ENCODE measurements at regions not wholly inside any gene's neighbourhood (a gene's known extent, or its start where the extent isn't known, plus 50 kb on each side); places are given as distances from the start of the nearest gene placed in this dataset.
A peak's percentile ranks its signal among the peaks of the same experiment; 100 is the strongest.

DNA sequence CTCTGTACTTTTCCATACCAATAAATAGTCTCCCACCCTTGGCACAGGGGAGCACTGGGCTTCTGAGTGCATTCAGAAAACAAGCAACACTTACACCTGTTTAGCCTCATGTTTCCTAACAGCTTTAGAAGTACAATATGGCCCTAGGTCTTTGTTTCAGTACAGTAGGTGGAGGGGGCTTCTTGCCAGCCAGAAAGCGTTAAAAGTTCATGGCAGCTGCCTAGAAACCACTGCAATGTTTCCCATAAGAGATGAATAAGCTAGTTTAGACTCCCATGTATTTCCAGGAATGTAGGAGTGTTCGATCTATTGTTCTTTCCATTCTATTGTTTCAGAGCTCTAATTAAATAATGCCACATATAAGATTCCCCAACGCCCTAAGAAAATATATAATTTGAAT, 444.8 kb downstream of the ARHGEF28 start:
- Histone ChIP-seq H3K79me2 (no peaks in the 10 kb centered on the region), H3K4me2 (ENCODE audit: low read length) (no peak overlapping the region), H3K9ac (no peak overlapping the region), H3K4me3 (ENCODE audit: low read depth, low read length) (no peak overlapping the region), H3K4me1 (peaks cover 13% of the 10 kb centered on the region), H3K36me3 (ENCODE audit: control insufficient read depth, insufficient read depth, low read length) (no peaks in the 10 kb centered on the region), H3K27ac (no peak overlapping the region), H3K27me3 (ENCODE audit: control insufficient read depth, insufficient read depth, low read length) (no peaks in the 10 kb centered on the region), H3K9me3 (ENCODE audit: control insufficient read depth, low read length) (no peaks in the 10 kb centered on the region), H2AFZ (no peak overlapping the region)
- TF ChIP-seq, protein P1, sequence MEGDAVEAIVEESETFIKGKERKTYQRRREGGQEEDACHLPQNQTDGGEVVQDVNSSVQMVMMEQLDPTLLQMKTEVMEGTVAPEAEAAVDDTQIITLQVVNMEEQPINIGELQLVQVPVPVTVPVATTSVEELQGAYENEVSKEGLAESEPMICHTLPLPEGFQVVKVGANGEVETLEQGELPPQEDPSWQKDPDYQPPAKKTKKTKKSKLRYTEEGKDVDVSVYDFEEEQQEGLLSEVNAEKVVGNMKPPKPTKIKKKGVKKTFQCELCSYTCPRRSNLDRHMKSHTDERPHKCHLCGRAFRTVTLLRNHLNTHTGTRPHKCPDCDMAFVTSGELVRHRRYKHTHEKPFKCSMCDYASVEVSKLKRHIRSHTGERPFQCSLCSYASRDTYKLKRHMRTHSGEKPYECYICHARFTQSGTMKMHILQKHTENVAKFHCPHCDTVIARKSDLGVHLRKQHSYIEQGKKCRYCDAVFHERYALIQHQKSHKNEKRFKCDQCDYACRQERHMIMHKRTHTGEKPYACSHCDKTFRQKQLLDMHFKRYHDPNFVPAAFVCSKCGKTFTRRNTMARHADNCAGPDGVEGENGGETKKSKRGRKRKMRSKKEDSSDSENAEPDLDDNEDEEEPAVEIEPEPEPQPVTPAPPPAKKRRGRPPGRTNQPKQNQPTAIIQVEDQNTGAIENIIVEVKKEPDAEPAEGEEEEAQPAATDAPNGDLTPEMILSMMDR (IDR thresholded peaks at IDR 0.05): no peak

DNA sequence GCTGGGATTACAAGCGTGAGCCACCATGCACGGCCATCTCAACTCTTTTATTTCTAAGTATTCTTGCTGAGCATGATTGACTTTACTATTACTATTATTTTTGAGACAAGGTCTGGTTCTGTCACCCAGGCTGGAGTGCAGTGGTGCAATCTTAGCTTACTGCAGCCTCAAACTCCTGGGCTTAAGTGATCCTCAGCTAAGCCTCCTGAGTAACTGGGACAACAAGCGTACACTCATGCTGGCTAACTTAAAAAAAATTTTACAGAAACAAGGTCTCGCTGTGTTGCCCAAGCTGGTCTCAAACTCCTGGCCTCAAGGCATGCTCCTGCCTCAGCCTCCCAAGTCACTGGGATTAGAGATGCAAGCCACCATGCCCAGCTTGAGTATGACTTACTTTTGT, 443.7 kb downstream of the ARHGEF28 start:
- no peak overlapping the region for H2AFZ ChIP-seq
- TF ChIP-seq, protein P1 (IDR thresholded peaks at IDR 0.05): no peak
- no peaks in the 10 kb centered on the region for H3K79me2 ChIP-seq
- no peaks in the 10 kb centered on the region for H3K36me3 ChIP-seq (ENCODE audit: control insufficient read depth, insufficient read depth, low read length)
- H3K27me3 ChIP-seq (ENCODE audit: control insufficient read depth, insufficient read depth, low read length): no peaks in the 10 kb centered on the region
- H3K4me3 ChIP-seq (ENCODE audit: low read depth, low read length): no peak overlapping the region
- H3K27ac ChIP-seq: no peak overlapping the region
- H3K4me2 ChIP-seq (ENCODE audit: low read length): no peak overlapping the region
- H3K9me3 ChIP-seq (ENCODE audit: control insufficient read depth, low read length): no peaks in the 10 kb centered on the region
- H3K9ac ChIP-seq: no peak overlapping the region
- H3K4me1 ChIP-seq: peaks cover 13% of the 10 kb centered on the region

DNA sequence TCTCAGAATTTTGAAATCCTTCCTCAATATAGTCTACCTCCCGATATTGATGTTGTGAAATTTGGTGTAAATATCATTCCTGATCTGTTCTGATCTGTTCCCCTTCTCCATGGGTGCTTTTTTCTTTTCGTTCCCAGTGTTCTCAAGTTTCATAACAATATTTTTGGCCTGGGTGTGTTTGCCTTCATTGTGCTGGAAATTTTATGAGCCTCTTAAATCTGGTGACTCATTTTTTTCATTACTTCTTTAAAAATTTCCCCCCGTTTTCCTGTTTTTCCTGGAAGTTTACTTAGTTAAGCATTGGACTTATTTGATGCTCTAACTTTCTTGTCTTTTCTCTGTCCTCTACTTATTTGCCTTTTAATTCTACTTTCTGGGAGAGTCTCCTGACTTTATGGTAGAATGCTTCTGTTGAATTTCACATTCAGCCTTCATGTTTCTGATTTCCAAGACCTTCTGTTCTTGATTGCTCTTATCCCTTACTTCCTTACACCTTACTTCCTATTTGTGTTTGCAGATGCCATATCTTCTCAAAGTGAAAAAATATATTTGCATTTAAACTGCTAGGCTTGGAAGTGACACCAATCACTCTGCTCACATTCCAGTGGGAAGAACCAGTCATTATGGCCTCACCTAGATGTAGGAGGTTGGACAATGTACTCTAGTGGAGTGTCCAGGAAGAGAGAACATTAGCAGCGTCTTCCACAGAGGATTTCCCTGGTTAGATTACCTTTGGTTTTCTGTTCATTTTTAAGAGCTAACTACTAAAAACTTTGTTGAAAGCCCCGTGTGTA, 441.9 kb downstream of the ARHGEF28 start:
- Histone ChIP-seq H3K4me2 (ENCODE audit: low read length) (no peak overlapping the region), H3K4me1 (peaks cover 4% of the 10 kb centered on the region), H3K9ac (no peak overlapping the region), H3K9me3 (ENCODE audit: control insufficient read depth, low read length) (no peaks in the 10 kb centered on the region), H2AFZ (peak overlapping the region; percentile 18), H3K27ac (no peak overlapping the region), H3K36me3 (ENCODE audit: control insufficient read depth, insufficient read depth, low read length) (no peaks in the 10 kb centered on the region), H3K27me3 (ENCODE audit: control insufficient read depth, insufficient read depth, low read length) (no peaks in the 10 kb centered on the region), H3K4me3 (ENCODE audit: low read depth, low read length) (no peak overlapping the region), H3K79me2 (no peaks in the 10 kb centered on the region)
- TF ChIP-seq, protein P1 (IDR thresholded peaks at IDR 0.05): no peak

DNA sequence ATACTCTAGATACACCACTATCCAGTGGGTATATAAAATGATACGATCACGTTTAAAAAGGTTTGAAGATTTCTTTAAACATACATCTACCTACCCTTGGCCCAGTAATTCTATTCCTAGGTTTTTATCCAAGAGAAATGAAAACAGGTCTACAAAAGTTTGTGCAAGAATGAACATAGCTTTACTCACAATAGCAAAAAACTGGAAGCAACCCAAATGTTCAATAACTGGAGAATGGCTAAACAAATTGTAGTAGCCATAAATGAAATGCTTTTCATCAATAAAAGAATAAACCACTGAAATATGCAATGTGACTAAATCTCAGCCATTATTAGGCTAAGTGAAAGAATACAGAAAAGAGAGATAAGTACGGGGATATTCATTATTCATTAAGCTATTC, 438.9 kb downstream of the ARHGEF28 start:
- Histone ChIP-seq H3K4me2 (ENCODE audit: low read length) (no peak overlapping the region), H3K27me3 (ENCODE audit: control insufficient read depth, insufficient read depth, low read length) (no peaks in the 10 kb centered on the region), H3K9me3 (ENCODE audit: control insufficient read depth, low read length) (no peaks in the 10 kb centered on the region), H3K9ac (no peak overlapping the region), H3K27ac (no peak overlapping the region), H2AFZ (no peak overlapping the region), H3K36me3 (ENCODE audit: control insufficient read depth, insufficient read depth, low read length) (no peaks in the 10 kb centered on the region), H3K79me2 (no peaks in the 10 kb centered on the region), H3K4me1 (peaks cover 3% of the 10 kb centered on the region), H3K4me3 (ENCODE audit: low read depth, low read length) (no peak overlapping the region)
- TF ChIP-seq, protein P1 (IDR thresholded peaks at IDR 0.05): no peak

DNA sequence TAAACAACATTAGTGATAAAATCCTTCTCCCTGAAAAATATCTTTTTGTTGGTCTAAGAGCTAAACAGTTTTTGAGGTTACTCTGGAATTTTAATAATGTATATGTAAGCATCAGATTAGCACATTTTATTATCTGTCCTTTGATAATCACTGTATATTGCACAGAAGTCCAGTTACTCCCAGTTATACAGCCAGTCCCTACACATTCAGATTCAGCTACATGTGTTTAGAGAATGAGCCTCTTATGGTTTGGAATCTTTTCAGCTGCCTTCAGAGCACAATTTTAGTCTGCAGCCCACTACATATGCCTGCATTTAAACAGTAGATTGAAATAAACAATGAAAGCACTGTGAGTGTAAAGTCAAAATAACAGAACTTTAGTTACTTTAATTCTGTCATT, 438.2 kb downstream of the ARHGEF28 start:
- Histone ChIP-seq H3K36me3 (ENCODE audit: control insufficient read depth, insufficient read depth, low read length) (no peaks in the 10 kb centered on the region), H3K9ac (no peak overlapping the region), H2AFZ (no peak overlapping the region), H3K79me2 (no peaks in the 10 kb centered on the region), H3K4me2 (ENCODE audit: low read length) (no peak overlapping the region), H3K4me1 (peaks cover 3% of the 10 kb centered on the region), H3K9me3 (ENCODE audit: control insufficient read depth, low read length) (no peaks in the 10 kb centered on the region), H3K27me3 (ENCODE audit: control insufficient read depth, insufficient read depth, low read length) (no peaks in the 10 kb centered on the region), H3K27ac (no peak overlapping the region), H3K4me3 (ENCODE audit: low read depth, low read length) (no peak overlapping the region)
- TF ChIP-seq, protein P1 (IDR thresholded peaks at IDR 0.05): no peak

Data from parathyroid adenoma (tissue), 2 donors.